ENCODE measurements at regions not wholly inside any gene's neighbourhood (a gene's known extent, or its start where the extent isn't known, plus 50 kb on each side); places are given as distances from the start of the nearest gene placed in this dataset.

- no peaks in the 10 kb centered on the region for H3K4me1 Mint-ChIP-seq
- Histone ChIP-seq H2AFZ (ENCODE audit: insufficient read depth, low read depth, low read length, poor library complexity, severe bottlenecking) (no peak overlapping the region), H3K79me2 (ENCODE audit: insufficient read depth, low read length) (no peaks in the 10 kb centered on the region), H3K27me3 (ENCODE audit: control insufficient read depth in 2 of 2, insufficient read depth in 2 of 2, low read length in 2 of 2) (no peaks in the 10 kb centered on the region), H3K27ac (ENCODE audit: low read depth in 1 of 2, low read length in 2 of 2) (no peak overlapping the region), H3K9ac (ENCODE audit: insufficient read depth, low read length, poor library complexity, severe bottlenecking) (no peak overlapping the region), H3K4me3 (replicated peaks in 1 of 3; ENCODE audit: low read depth in 2 of 3, low read length in 3 of 3) (no peak overlapping the region), H3K4me2 (replicated peaks; ENCODE audit: extremely low read depth, low read length, poor library complexity, severe bottlenecking) (no peak overlapping the region), H3K36me3 (replicated peaks in 1 of 2; ENCODE audit: control insufficient read depth in 1 of 2, insufficient read depth in 2 of 2, low read length in 2 of 2) (no peaks in the 10 kb centered on the region), H3K9me3 (replicated peaks in 1 of 2; ENCODE audit: control insufficient read depth in 1 of 2, insufficient read depth in 1 of 2, low read length in 2 of 2) (peaks cover 0 to 4% of the 10 kb centered on the region in 2 donors), H4K20me1 (ENCODE audit: insufficient read depth, low read length) (no peaks in the 10 kb centered on the region), H3K4me1 (ENCODE audit: control insufficient read depth in 1 of 2, insufficient read depth in 2 of 2, low read length in 2 of 2) (no peaks in the 10 kb centered on the region)
- WGBS (ENCODE audit: insufficient coverage) = no CpG with 5 or more reads among the region's 2 CpGs
- H3K27ac Mint-ChIP-seq = no peak overlapping the region
- H3K4me3 Mint-ChIP-seq = no peak overlapping the region
- peaks cover 0 to 7% (median 3%) of the 10 kb centered on the region in 3 donors for H3K27me3 Mint-ChIP-seq (ENCODE audit: low read depth in 3 of 3)
- no peak for DNase-seq
- peaks cover 0 to 5% (median 3%) of the 10 kb centered on the region in 7 donors for H3K9me3 Mint-ChIP-seq
- no peak for TF ChIP-seq CTCF (IDR thresholded peaks at IDR 0.05)
- intact Hi-C loops (cut with micrococcal nuclease) = no loop called here
- H3K36me3 Mint-ChIP-seq = no peaks in the 10 kb centered on the region
Measured at GRCh38 chr3:70635301-70635700, 322.9 kb upstream of the MDFIC2 start.

DNA sequence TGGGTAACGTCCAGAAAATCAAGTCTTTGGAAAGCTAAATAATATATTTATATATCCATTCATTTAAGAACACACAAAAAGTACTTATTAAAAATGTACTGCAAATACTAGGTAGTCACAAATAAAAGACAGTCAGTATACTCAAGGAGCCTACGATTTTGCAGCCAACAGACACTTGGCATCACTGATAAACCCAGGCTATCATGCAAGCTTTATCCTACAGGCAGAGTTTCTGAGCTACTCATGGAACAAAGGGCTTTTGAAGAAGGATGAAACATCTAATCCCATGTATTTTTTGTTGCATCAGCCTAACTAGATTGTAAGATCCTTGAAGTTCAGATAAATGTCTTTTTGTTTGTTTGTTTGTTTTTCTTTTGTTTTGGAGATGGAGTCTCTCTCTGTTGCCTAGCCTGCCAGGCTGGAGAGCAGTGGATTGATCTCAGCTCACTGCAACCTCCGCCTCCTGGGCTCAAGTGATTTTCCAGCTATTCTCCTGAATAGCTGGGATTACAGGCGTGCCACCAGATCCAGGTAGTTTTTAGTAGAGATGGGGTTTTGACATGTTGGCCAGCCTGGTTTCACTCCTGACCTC is 319.4 kb upstream of the MDFIC2 start:
- H3K4me3 ChIP-seq (replicated peaks in 1 of 3; ENCODE audit: low read depth in 2 of 3, low read length in 3 of 3) = no peak overlapping the region
- H3K9me3 Mint-ChIP-seq = peaks cover 0 to 3% (median 2%) of the 10 kb centered on the region in 7 donors
- no peak overlapping the region for H3K27ac ChIP-seq (ENCODE audit: low read depth in 1 of 2, low read length in 2 of 2)
- no peaks in the 10 kb centered on the region for H3K27me3 ChIP-seq (ENCODE audit: control insufficient read depth in 2 of 2, insufficient read depth in 2 of 2, low read length in 2 of 2)
- H3K9ac ChIP-seq (ENCODE audit: insufficient read depth, low read length, poor library complexity, severe bottlenecking) = no peak overlapping the region
- no peak for TF ChIP-seq CTCF (IDR thresholded peaks at IDR 0.05)
- no peak overlapping the region for H3K4me3 Mint-ChIP-seq
- no peaks in the 10 kb centered on the region for H3K4me1 Mint-ChIP-seq
- H4K20me1 ChIP-seq (ENCODE audit: insufficient read depth, low read length) = no peaks in the 10 kb centered on the region
- no peaks in the 10 kb centered on the region for H3K4me1 ChIP-seq (ENCODE audit: control insufficient read depth in 1 of 2, insufficient read depth in 2 of 2, low read length in 2 of 2)
- H3K9me3 ChIP-seq (replicated peaks in 1 of 2; ENCODE audit: control insufficient read depth in 1 of 2, insufficient read depth in 1 of 2, low read length in 2 of 2) = no peaks in the 10 kb centered on the region
- H3K27me3 Mint-ChIP-seq (ENCODE audit: low read depth in 3 of 3) = peaks cover 2 to 9% (median 3%) of the 10 kb centered on the region in 3 donors
- no peaks in the 10 kb centered on the region for H3K79me2 ChIP-seq (ENCODE audit: insufficient read depth, low read length)
- H2AFZ ChIP-seq (ENCODE audit: insufficient read depth, low read depth, low read length, poor library complexity, severe bottlenecking) = no peak overlapping the region
- H3K27ac Mint-ChIP-seq = no peak overlapping the region
- no peak overlapping the region for H3K4me2 ChIP-seq (replicated peaks; ENCODE audit: extremely low read depth, low read length, poor library complexity, severe bottlenecking)
- intact Hi-C loops (cut with micrococcal nuclease) = no loop called here
- H3K36me3 ChIP-seq (replicated peaks in 1 of 2; ENCODE audit: control insufficient read depth in 1 of 2, insufficient read depth in 2 of 2, low read length in 2 of 2) = no peaks in the 10 kb centered on the region
- no CpG with 5 or more reads among the region's 4 CpGs for WGBS (ENCODE audit: insufficient coverage)
- DNase-seq = no peak
- H3K36me3 Mint-ChIP-seq = no peaks in the 10 kb centered on the region
